ENCODE measurements at regions not wholly inside any gene's neighbourhood (a gene's known extent, or its start where the extent isn't known, plus 50 kb on each side); places are given as distances from the start of the nearest gene placed in this dataset.

GRCh38 chr3:159802864-159803263 lies 185.8 kb upstream of the IL12A start:
- DNase-seq = no peak
- Histone ChIP-seq H3K9me3 (replicated peaks; ENCODE audit: control insufficient read depth, low read depth, low read length) (no peaks in the 10 kb centered on the region), H3K27me3 (ENCODE audit: control insufficient read depth, insufficient read depth, low read length) (no peaks in the 10 kb centered on the region), H3K4me1 (ENCODE audit: control insufficient read depth, insufficient read depth, low read length) (peaks cover 18% of the 10 kb centered on the region), H3K36me3 (ENCODE audit: control insufficient read depth, insufficient read depth, low read length) (no peaks in the 10 kb centered on the region), H3K27ac (ENCODE audit: low read length) (no peak overlapping the region), H3K4me3 (ENCODE audit: low read length) (no peak overlapping the region)
- WGBS (ENCODE audit: insufficient coverage) = no CpG with 5 or more reads among the region's 2 CpGs

- no peak overlapping the region for H3K4me3 ChIP-seq (ENCODE audit: low read length)
- H3K4me1 ChIP-seq (ENCODE audit: control insufficient read depth, insufficient read depth, low read length) = peaks cover 18% of the 10 kb centered on the region
- H3K36me3 ChIP-seq (ENCODE audit: control insufficient read depth, insufficient read depth, low read length) = no peaks in the 10 kb centered on the region
- no peak for DNase-seq
- no peak overlapping the region for H3K27ac ChIP-seq (ENCODE audit: low read length)
- WGBS (ENCODE audit: insufficient coverage) = 20% methylated on average over 1 of the region's 3 CpGs
- no peaks in the 10 kb centered on the region for H3K27me3 ChIP-seq (ENCODE audit: control insufficient read depth, insufficient read depth, low read length)
- H3K9me3 ChIP-seq (replicated peaks; ENCODE audit: control insufficient read depth, low read depth, low read length) = no peaks in the 10 kb centered on the region
Measured at GRCh38 chr3:159803459-159803858, 185.2 kb upstream of the IL12A start.

GRCh38 chr3:159804726-159805410 lies 183.8 kb upstream of the IL12A start:
- Histone ChIP-seq H3K27ac (ENCODE audit: low read length) (no peak overlapping the region), H3K36me3 (ENCODE audit: control insufficient read depth, insufficient read depth, low read length) (no peaks in the 10 kb centered on the region), H3K27me3 (ENCODE audit: control insufficient read depth, insufficient read depth, low read length) (no peaks in the 10 kb centered on the region), H3K4me3 (ENCODE audit: low read length) (no peak overlapping the region), H3K9me3 (replicated peaks; ENCODE audit: control insufficient read depth, low read depth, low read length) (no peaks in the 10 kb centered on the region), H3K4me1 (ENCODE audit: control insufficient read depth, insufficient read depth, low read length) (peaks cover 20% of the 10 kb centered on the region)
- DNase-seq = peak; percentile 86
- no CpG with 5 or more reads among the region's 5 CpGs for WGBS (ENCODE audit: insufficient coverage)

- no peak overlapping the region for H3K27ac ChIP-seq (ENCODE audit: low read length)
- peaks cover 20% of the 10 kb centered on the region for H3K4me1 ChIP-seq (ENCODE audit: control insufficient read depth, insufficient read depth, low read length)
- H3K9me3 ChIP-seq (replicated peaks; ENCODE audit: control insufficient read depth, low read depth, low read length) = no peaks in the 10 kb centered on the region
- no peaks in the 10 kb centered on the region for H3K36me3 ChIP-seq (ENCODE audit: control insufficient read depth, insufficient read depth, low read length)
- whole genome bisulfite sequencing (ENCODE audit: insufficient coverage) = no CpG with 5 or more reads among the region's 1 CpG
- no peaks in the 10 kb centered on the region for H3K27me3 ChIP-seq (ENCODE audit: control insufficient read depth, insufficient read depth, low read length)
- DNase-seq = no peak
- no peak overlapping the region for H3K4me3 ChIP-seq (ENCODE audit: low read length)
Measured at GRCh38 chr3:159805411-159805772, 183.2 kb upstream of the IL12A start.

GRCh38 chr3:159806412-159806811 lies 182.2 kb upstream of the IL12A start:
- WGBS (ENCODE audit: insufficient coverage) = 43% methylated on average over 2 of the region's 5 CpGs
- H3K27ac ChIP-seq (ENCODE audit: low read length) = peak overlapping the region; percentile 23
- H3K36me3 ChIP-seq (ENCODE audit: control insufficient read depth, insufficient read depth, low read length) = no peaks in the 10 kb centered on the region
- DNase-seq = peak; percentile 93
- no peaks in the 10 kb centered on the region for H3K9me3 ChIP-seq (replicated peaks; ENCODE audit: control insufficient read depth, low read depth, low read length)
- H3K27me3 ChIP-seq (ENCODE audit: control insufficient read depth, insufficient read depth, low read length) = no peaks in the 10 kb centered on the region
- no peak overlapping the region for H3K4me3 ChIP-seq (ENCODE audit: low read length)
- peaks cover 20% of the 10 kb centered on the region for H3K4me1 ChIP-seq (ENCODE audit: control insufficient read depth, insufficient read depth, low read length)

- H3K27ac ChIP-seq (ENCODE audit: low read length) = peak overlapping the region; percentile 68
- no CpG with 5 or more reads among the region's 3 CpGs for WGBS (ENCODE audit: insufficient coverage)
Measured at GRCh38 chr3:159807137-159808040, 181.2 kb upstream of the IL12A start.

GRCh38 chr3:159813822-159814531 lies 174.7 kb upstream of the IL12A start:
- DNase-seq = peak; percentile 71
- 17% methylated on average over 6 of the region's 8 CpGs for WGBS (ENCODE audit: insufficient coverage)
- H3K4me1 ChIP-seq (ENCODE audit: control insufficient read depth, insufficient read depth, low read length) = peaks cover 4% of the 10 kb centered on the region
- H3K27ac ChIP-seq (ENCODE audit: low read length) = peak overlapping the region; percentile 7
- no peaks in the 10 kb centered on the region for H3K36me3 ChIP-seq (ENCODE audit: control insufficient read depth, insufficient read depth, low read length)
- H3K9me3 ChIP-seq (replicated peaks; ENCODE audit: control insufficient read depth, low read depth, low read length) = no peaks in the 10 kb centered on the region
- H3K4me3 ChIP-seq (ENCODE audit: low read length) = no peak overlapping the region
- no peaks in the 10 kb centered on the region for H3K27me3 ChIP-seq (ENCODE audit: control insufficient read depth, insufficient read depth, low read length)

More at GRCh38 chr3:159807137-159808040, 181.2 kb upstream of the IL12A start:
- Histone ChIP-seq H3K9me3 (replicated peaks; ENCODE audit: control insufficient read depth, low read depth, low read length) (no peaks in the 10 kb centered on the region), H3K27me3 (ENCODE audit: control insufficient read depth, insufficient read depth, low read length) (no peaks in the 10 kb centered on the region), H3K4me3 (ENCODE audit: low read length) (no peak overlapping the region), H3K4me1 (ENCODE audit: control insufficient read depth, insufficient read depth, low read length) (peaks cover 20% of the 10 kb centered on the region), H3K36me3 (ENCODE audit: control insufficient read depth, insufficient read depth, low read length) (no peaks in the 10 kb centered on the region)
- DNase-seq = peak; percentile 82

- no peaks in the 10 kb centered on the region for H3K36me3 ChIP-seq (ENCODE audit: control insufficient read depth, insufficient read depth, low read length)
- no peaks in the 10 kb centered on the region for H3K27me3 ChIP-seq (ENCODE audit: control insufficient read depth, insufficient read depth, low read length)
- no peak overlapping the region for H3K27ac ChIP-seq (ENCODE audit: low read length)
- H3K4me3 ChIP-seq (ENCODE audit: low read length) = no peak overlapping the region
- H3K4me1 ChIP-seq (ENCODE audit: control insufficient read depth, insufficient read depth, low read length) = peaks cover 4% of the 10 kb centered on the region
- no peaks in the 10 kb centered on the region for H3K9me3 ChIP-seq (replicated peaks; ENCODE audit: control insufficient read depth, low read depth, low read length)
- no peak for DNase-seq
- 60% methylated on average over 2 of the region's 3 CpGs for WGBS (ENCODE audit: insufficient coverage)
Measured at GRCh38 chr3:159816512-159816911, 172.1 kb upstream of the IL12A start.

GRCh38 chr3:159817126-159817525 lies 171.5 kb upstream of the IL12A start:
- H3K36me3 ChIP-seq (ENCODE audit: control insufficient read depth, insufficient read depth, low read length) = no peaks in the 10 kb centered on the region
- DNase-seq = no peak

GRCh38 chr3:159817571-159817970 lies 171.1 kb upstream of the IL12A start:
- H3K4me1 ChIP-seq (ENCODE audit: control insufficient read depth, insufficient read depth, low read length) = peaks cover 4% of the 10 kb centered on the region
- no peaks in the 10 kb centered on the region for H3K36me3 ChIP-seq (ENCODE audit: control insufficient read depth, insufficient read depth, low read length)
- H3K9me3 ChIP-seq (replicated peaks; ENCODE audit: control insufficient read depth, low read depth, low read length) = no peaks in the 10 kb centered on the region
- H3K4me3 ChIP-seq (ENCODE audit: low read length) = no peak overlapping the region
- no peaks in the 10 kb centered on the region for H3K27me3 ChIP-seq (ENCODE audit: control insufficient read depth, insufficient read depth, low read length)
- WGBS (ENCODE audit: insufficient coverage) = no CpG with 5 or more reads among the region's 3 CpGs
- DNase-seq = no peak
- no peak overlapping the region for H3K27ac ChIP-seq (ENCODE audit: low read length)

More at GRCh38 chr3:159817126-159817525, 171.5 kb upstream of the IL12A start:
- no peak overlapping the region for H3K27ac ChIP-seq (ENCODE audit: low read length)
- H3K9me3 ChIP-seq (replicated peaks; ENCODE audit: control insufficient read depth, low read depth, low read length) = no peaks in the 10 kb centered on the region
- peaks cover 4% of the 10 kb centered on the region for H3K4me1 ChIP-seq (ENCODE audit: control insufficient read depth, insufficient read depth, low read length)
- H3K27me3 ChIP-seq (ENCODE audit: control insufficient read depth, insufficient read depth, low read length) = no peaks in the 10 kb centered on the region
- H3K4me3 ChIP-seq (ENCODE audit: low read length) = no peak overlapping the region
- WGBS (ENCODE audit: insufficient coverage) = 88% methylated on average over 4 of the region's 6 CpGs

Measured in muscle of leg (tissue), 3 donors.